Spleen (tissue), 11 donors: ENCODE measurements at regions not wholly inside any gene's neighbourhood (a gene's known extent, or its start where the extent isn't known, plus 50 kb on each side); places are given as distances from the start of the nearest gene placed in this dataset.

Experiments used
- DNase-seq: peaks from one replicate; pipeline ENCODE4 v3.0.0-alpha.2; 2020
- H3K27ac ChIP-seq, 8 donors: fragments of 200-600 bp; sonication (generic) in 7 of 8; 1 replicate in 4 of 8; 2 replicates in 4 of 8; pipeline versions ENCODE4 v1.5.0 to v1.8.0; 2016 to 2021; ENCODE audit warnings: inconsistent platforms in 4 of 8, mild to moderate bottlenecking in 4 of 8, moderate library complexity in 1 of 8
- H3K27me3 ChIP-seq, 7 donors: fragments of 200-600 bp; sonication (generic) in 6 of 7; replicated peaks in 1 of 7; 1 replicate in 4 of 7; 2 replicates in 3 of 7; pipeline versions ENCODE4 v1.5.0 to v1.8.0; 2016 to 2021; ENCODE audit warnings: inconsistent platforms in 3 of 7, mild to moderate bottlenecking in 1 of 7
- H3K36me3 ChIP-seq, 6 donors: fragments of 200-600 bp; sonication (generic) in 5 of 6; 1 replicate in 4 of 6; 2 replicates in 2 of 6; pipeline versions ENCODE4 v1.5.0 to v1.8.0; 2016 to 2021; ENCODE audit warnings: inconsistent platforms in 2 of 6
- H3K4me1 ChIP-seq, 6 donors: fragments of 200-600 bp; sonication (generic) in 5 of 6; 1 replicate in 3 of 6; 2 replicates in 3 of 6; pipeline versions ENCODE4 v1.5.0 to v1.8.0; 2016 to 2021; ENCODE audit warnings: inconsistent platforms in 3 of 6
- H3K4me3 ChIP-seq, 8 donors: fragments of 200-600 bp; sonication (generic) in 7 of 8; 1 replicate in 4 of 8; 2 replicates in 4 of 8; pipeline versions ENCODE4 v1.5.0 to v1.8.0; 2016 to 2021; ENCODE audit warnings: inconsistent platforms in 4 of 8, mild to moderate bottlenecking in 4 of 8, moderate library complexity in 2 of 8
- H3K9me3 ChIP-seq, 8 donors: fragments of 200-600 bp; sonication (generic) in 7 of 8; 1 replicate in 4 of 8; 2 replicates in 4 of 8; pipeline versions ENCODE4 v1.5.0 to v1.8.0; 2016 to 2021; ENCODE audit warnings: inconsistent platforms in 4 of 8
- CTCF ChIP-seq, 11 experiments: fragments of 200-600 bp in 7 of 11; fragments of 450-650 bp in 4 of 11; sonication (generic) in 4 of 11; IDR thresholded peaks in 8 of 11; conservative IDR thresholded peaks in 3 of 11; 1 replicate in 7 of 11; 2 replicates in 4 of 11; pipeline versions ENCODE4 v1.4.0 to v1.8.0; 2016 to 2021; ENCODE audit warnings: antibody characterized with exemption in 11 of 11, inconsistent platforms in 4 of 11, mild to moderate bottlenecking in 1 of 11
- POLR2A ChIP-seq, 3 donors: fragments of 450-650 bp; IDR thresholded peaks; one replicate each; pipeline ENCODE4 v1.5.1; 2017; ENCODE audit warnings: antibody characterized with exemption in 3 of 3, mild to moderate bottlenecking in 1 of 3
- POLR2AphosphoS5 ChIP-seq, 3 donors: sonication (generic); formaldehyde crosslinking; IDR thresholded peaks; one replicate each; pipeline ENCODE4 v1.5.1; 2017; ENCODE audit warnings: antibody characterized with exemption in 3 of 3
- WGBS, 5 donors: extraction: QIAGEN DNeasy Blood & Tissue Kit in 3 of 5; methylation state at CpG; one replicate each; pipeline versions ENCODE4 v1.1.5 to v1.1.7; 2013 to 2018; 5-methylcytosine and 5-hydroxymethylcytosine counted together
- intact Hi-C: fragments of 100-400 bp; cut with DNase I; formaldehyde crosslinking; loops from one replicate; pipeline ENCODE4 v1.15.0; 2023; ENCODE audit warnings: low total_unique reads
- donor health status: healthy with polysubstance abuse.
- donor health status: DM: no; HTN: no; CAD: no; lungs with moderate emphysema.
- donor health status: DM: no; HTN: no; CAD: no.
- donor health status: Bipolar disorder and iron deficiency.
- donor health status: healthy.
- donor health status: DM: no; HTN: no; CAD: no.
- donor health status: DM: yes; HTN: yes; CAD: no.

- Histone ChIP-seq H3K36me3 (no peaks in the 10 kb centered on the region), H3K27me3 (no peaks in the 10 kb centered on the region), H3K4me1 (no peaks in the 10 kb centered on the region), H3K4me3 (no peak overlapping the region), H3K27ac (no peak overlapping the region), H3K9me3 (peaks cover 0 to 35% (median 16%) of the 10 kb centered on the region in 8 donors)
- DNase-seq, result no peak
- intact Hi-C loops, result no loop called here
- TF ChIP-seq POLR2AphosphoS5 (IDR thresholded peaks at IDR 0.05) (no peak), POLR2A (IDR thresholded peaks at IDR 0.05) (no peak), CTCF (IDR thresholded peaks at IDR 0.05 in 8 of 11, conservative IDR thresholded peaks at IDR 0.05 in 3 of 11) (no peak)
- 48 to 59% (median 52%) methylated on average over 1 of the region's 1 CpG for WGBS, 5 donors
Observed at GRCh38 chr6:86453232-86453631, 484.1 kb upstream of the HTR1E start.

GRCh38 chr6:86448398-86448797 lies 488.9 kb upstream of the HTR1E start:
- H3K36me3 ChIP-seq, result no peaks in the 10 kb centered on the region
- 78 to 95% (median 82%) methylated on average over 2 of the region's 2 CpGs for WGBS, 5 donors
- peaks cover 0 to 24% (median 11%) of the 10 kb centered on the region in 8 donors for H3K9me3 ChIP-seq
- H3K4me3 ChIP-seq, result no peak overlapping the region
- no peak for TF ChIP-seq POLR2A (IDR thresholded peaks at IDR 0.05)
- TF ChIP-seq POLR2AphosphoS5 (IDR thresholded peaks at IDR 0.05), result no peak
- TF ChIP-seq CTCF (IDR thresholded peaks at IDR 0.05 in 8 of 11, conservative IDR thresholded peaks at IDR 0.05 in 3 of 11), result no peak
- H3K4me1 ChIP-seq, result no peaks in the 10 kb centered on the region
- H3K27ac ChIP-seq, result no peak overlapping the region
- intact Hi-C loops, result no loop called here
- DNase-seq, result no peak
- no peaks in the 10 kb centered on the region for H3K27me3 ChIP-seq

GRCh38 chr6:86440608-86441007 lies 496.7 kb upstream of the HTR1E start:
- TF ChIP-seq POLR2AphosphoS5 (IDR thresholded peaks at IDR 0.05), result no peak
- TF ChIP-seq CTCF (IDR thresholded peaks at IDR 0.05 in 8 of 11, conservative IDR thresholded peaks at IDR 0.05 in 3 of 11), result no peak
- no peak for TF ChIP-seq POLR2A (IDR thresholded peaks at IDR 0.05)
- H3K9me3 ChIP-seq, result peaks cover 0 to 5% (median 0%) of the 10 kb centered on the region in 8 donors
- no peaks in the 10 kb centered on the region for H3K27me3 ChIP-seq
- H3K36me3 ChIP-seq, result no peaks in the 10 kb centered on the region
- no peak overlapping the region for H3K4me3 ChIP-seq
- H3K4me1 ChIP-seq, result no peaks in the 10 kb centered on the region
- no peak for DNase-seq
- intact Hi-C loops, result no loop called here
- no peak overlapping the region for H3K27ac ChIP-seq

- peaks cover 0 to 4% (median 0%) of the 10 kb centered on the region in 8 donors for H3K9me3 ChIP-seq
- H3K36me3 ChIP-seq, result no peaks in the 10 kb centered on the region
- 61 to 96% (median 72%) methylated on average over 1 of the region's 1 CpG for WGBS, 5 donors
- H3K4me3 ChIP-seq, result no peak overlapping the region
- no peak for DNase-seq
- TF ChIP-seq POLR2A (IDR thresholded peaks at IDR 0.05) (no peak), POLR2AphosphoS5 (IDR thresholded peaks at IDR 0.05) (no peak), CTCF (IDR thresholded peaks at IDR 0.05 in 8 of 11, conservative IDR thresholded peaks at IDR 0.05 in 3 of 11) (no peak)
- H3K27ac ChIP-seq, result no peak overlapping the region
- intact Hi-C loops, result no loop called here
- no peaks in the 10 kb centered on the region for H3K27me3 ChIP-seq
- no peaks in the 10 kb centered on the region for H3K4me1 ChIP-seq
Observed at GRCh38 chr6:86423571-86423970, 513.8 kb upstream of the HTR1E start.
